AG10803 (cell line): ENCODE measurements at regions not wholly inside any gene's neighbourhood (a gene's known extent, or its start where the extent isn't known, plus 50 kb on each side); places are given as distances from the start of the nearest gene placed in this dataset.
A peak's percentile ranks its signal among the peaks of the same experiment; 100 is the strongest.

Source experiments
- DNase-seq: peaks from one replicate; pipeline ENCODE4 v3.0.0; 2010; ENCODE audit warnings: low read depth
- H3K4me3 ChIP-seq: 2 replicates; pipeline ENCODE4 v1.5.1; 2011; ENCODE audit warnings: mild to moderate bottlenecking, low read length, control low read depth
- CTCF ChIP-seq: conservative IDR thresholded peaks from 2 replicates; pipeline ENCODE4 v1.5.1; 2011; ENCODE audit warnings: mild to moderate bottlenecking, low read length, control low read depth, inconsistent platforms

- H3K4me3 ChIP-seq, result no peak overlapping the region
- no peak for DNase-seq
- TF ChIP-seq CTCF, result no peak
Measured at GRCh38 chr18:28635530-28635929, 458.6 kb upstream of the CDH2 start.

GRCh38 chr18:28626756-28627155, 449.8 kb upstream of the CDH2 start:
- DNase-seq, result no peak
- TF ChIP-seq CTCF, result no peak
- no peak overlapping the region for H3K4me3 ChIP-seq

GRCh38 chr18:28607991-28608390, 431.1 kb upstream of the CDH2 start:
- DNase-seq, result peak; percentile 5
- no peak for TF ChIP-seq CTCF
- H3K4me3 ChIP-seq, result no peak overlapping the region

GRCh38 chr18:28606686-28607085, 429.8 kb upstream of the CDH2 start:
- peak; percentile 14 for DNase-seq
- TF ChIP-seq CTCF, result no peak
- H3K4me3 ChIP-seq, result no peak overlapping the region

- DNase-seq, result no peak
Measured at GRCh38 chr18:28602391-28602790, 425.5 kb upstream of the CDH2 start.

GRCh38 chr18:28594034-28594433, 417.1 kb upstream of the CDH2 start:
- no peak overlapping the region for H3K4me3 ChIP-seq
- no peak for DNase-seq
- no peak for TF ChIP-seq CTCF

More at GRCh38 chr18:28602391-28602790, 425.5 kb upstream of the CDH2 start:
- H3K4me3 ChIP-seq, result no peak overlapping the region
- no peak for TF ChIP-seq CTCF

GRCh38 chr18:28588884-28589549, 412.1 kb upstream of the CDH2 start:
- H3K4me3 ChIP-seq, result no peak overlapping the region
- TF ChIP-seq CTCF, result no peak
- DNase-seq, result peak; percentile 60
